ENCODE measurements at regions not wholly inside any gene's neighbourhood (a gene's known extent, or its start where the extent isn't known, plus 50 kb on each side); places are given as distances from the start of the nearest gene placed in this dataset.

GRCh38 chr9:129474740-129475404, 146.0 kb downstream of the C9orf50 start:
- CTCF ChIA-PET, result no interaction called here
- POLR2A ChIA-PET, result interaction anchor here (0.6 to 4.0 kb wide), 2 partner anchors 12 to 14 kb away, joined by 3 to 10 read pairs; no protein-coding TSS in a partner anchor
- BruUV-seq (replicated peaks), result no TSS peak
- Histone ChIP-seq H3K4me3 (replicated peaks in 1 of 2; ENCODE audit: low read depth in 1 of 2, low read length in 2 of 2) (no peak overlapping the region), H3K27me3 (ENCODE audit: insufficient read depth, low read length) (no peaks in the 10 kb centered on the region), H3K4me2 (ENCODE audit: low read length) (peak overlapping the region; percentile 45; the same call in 1 of the 2 replicates), H2AFZ (ENCODE audit: low read depth, low read length, poor library complexity, severe bottlenecking) (no peak overlapping the region), H3K9me2 (ENCODE audit: insufficient read depth) (no peaks in the 10 kb centered on the region), H3K9me3 (ENCODE audit: control insufficient read depth in 1 of 2, insufficient read depth in 1 of 2, low read depth in 1 of 2, low read length in 2 of 2) (peaks cover 0 to 9% of the 10 kb centered on the region in 2 experiments; a peak in 1 of 4 replicates), H3K4me1 (ENCODE audit: control insufficient read depth in 1 of 2, insufficient read depth in 2 of 2, low read length in 2 of 2) (peaks cover 89 to 100% of the 10 kb centered on the region in 2 experiments), H3K36me3 (ENCODE audit: control insufficient read depth in 1 of 2, insufficient read depth in 2 of 2, low read length in 2 of 2) (no peaks in the 10 kb centered on the region), H3K27ac (ENCODE audit: low read depth, low read length) (peak overlapping the region; percentile 100), H4K20me1 (ENCODE audit: insufficient read depth) (no peaks in the 10 kb centered on the region), H3K9ac (ENCODE audit: low read length) (no peak overlapping the region), H3K79me2 (ENCODE audit: insufficient read depth, low read length) (no peaks in the 10 kb centered on the region)
- RAD21 ChIA-PET (ENCODE audit: low non-redundant PET in 1 of 2, low total read pairs in 2 of 2, uncharacterized antibody in 2 of 2, unreplicated experiment in 2 of 2), result no interaction called here
- intact Hi-C loops (cut with micrococcal nuclease), result no loop called here
- ATAC-seq (no peak), DNase-seq (ENCODE audit: low read depth, low spot score) (no peak)
- TF ChIP-seq FOSL1 (IDR thresholded peaks at IDR 0.05; ENCODE audit: low read depth), result no peak
- no peak for TF ChIP-seq YY1 (IDR thresholded peaks at IDR 0.05; ENCODE audit: extremely low read depth, insufficient replicate concordance, low read depth, low read length)
- no peak for TF ChIP-seq SP1 (IDR thresholded peaks at IDR 0.05; ENCODE audit: low read depth)
- TF ChIP-seq RAD21 (IDR thresholded peaks at IDR 0.05; ENCODE audit: low read depth), result no peak
- no peak for TF ChIP-seq EGR1 (IDR thresholded peaks at IDR 0.05; ENCODE audit: low read depth)
- no peak for TF ChIP-seq ELF1 (IDR thresholded peaks at IDR 0.05; ENCODE audit: borderline replicate concordance, low read depth)
- TF ChIP-seq ZFX (IDR thresholded peaks at IDR 0.05), result no peak
- TF ChIP-seq POLR2A (IDR thresholded peaks at IDR 0.05; ENCODE audit: borderline replicate concordance, extremely low read depth, insufficient read depth, insufficient read length), result no peak
- no peak for TF ChIP-seq MAX (IDR thresholded peaks at IDR 0.05)
- no peak for TF ChIP-seq JUND (IDR thresholded peaks at IDR 0.05)
- TF ChIP-seq CEBPB (IDR thresholded peaks at IDR 0.05; ENCODE audit: low read depth), result no peak
- no peak for TF ChIP-seq TCF7L2 (IDR thresholded peaks at IDR 0.05; ENCODE audit: borderline replicate concordance, extremely low read depth, insufficient read depth, insufficient read length)
- TF ChIP-seq SRF (IDR thresholded peaks at IDR 0.05; ENCODE audit: low read depth), result no peak
- no peak for TF ChIP-seq ZNF274 (IDR thresholded peaks at IDR 0.05; ENCODE audit: low read depth, low read length)
- no peak for TF ChIP-seq POLR2AphosphoS5 (IDR thresholded peaks at IDR 0.05; ENCODE audit: low read depth, low read length)
- TF ChIP-seq ZBTB33 (IDR thresholded peaks at IDR 0.05; ENCODE audit: extremely low read depth, insufficient replicate concordance, low read length), result no peak
